Kidney epithelial cell (primary cell): ENCODE measurements at regions not wholly inside any gene's neighbourhood (a gene's known extent, or its start where the extent isn't known, plus 50 kb on each side); places are given as distances from the start of the nearest gene placed in this dataset.

Experiments
- DNase-seq: peaks from one replicate; pipeline ENCODE4 v3.0.0-alpha.2; 2010; ENCODE audit warnings: low read depth
- H3K27me3 ChIP-seq: 2 replicates; pipeline ENCODE4 v1.6.0; 2011; ENCODE audit warnings: low read length; ENCODE audit not compliant: control insufficient read depth, insufficient read depth
- H3K36me3 ChIP-seq: 2 replicates; pipeline ENCODE4 v1.5.1; 2011; ENCODE audit warnings: low read length; ENCODE audit not compliant: control insufficient read depth, insufficient read depth
- H3K4me3 ChIP-seq: 2 replicates; pipeline ENCODE4 v1.5.1; 2011; ENCODE audit warnings: low read depth, mild to moderate bottlenecking, control low read depth, low read length
- CTCF ChIP-seq: IDR thresholded peaks from 2 replicates; pipeline ENCODE4 v1.5.1; 2011; ENCODE audit warnings: mild to moderate bottlenecking, moderate library complexity, low read length, control low read depth, inconsistent platforms; ENCODE audit not compliant: insufficient read depth, poor library complexity, severe bottlenecking

- Histone ChIP-seq H3K36me3 (no peaks in the 10 kb centered on the region), H3K27me3 (no peaks in the 10 kb centered on the region), H3K4me3 (no peak overlapping the region)
- TF ChIP-seq CTCF = no peak
- DNase-seq = no peak
Observed at GRCh38 chrX:124917011-124917410, 402.7 kb upstream of the TEX13C start.

GRCh38 chrX:124925681-124926080, 394.0 kb upstream of the TEX13C start:
- H3K36me3 ChIP-seq = no peaks in the 10 kb centered on the region
- H3K4me3 ChIP-seq = no peak overlapping the region
- no peak for DNase-seq
- TF ChIP-seq CTCF = no peak
- no peaks in the 10 kb centered on the region for H3K27me3 ChIP-seq

GRCh38 chrX:124931241-124931640, 388.4 kb upstream of the TEX13C start:
- no peaks in the 10 kb centered on the region for H3K27me3 ChIP-seq

GRCh38 chrX:124931958-124932357, 387.7 kb upstream of the TEX13C start:
- Histone ChIP-seq H3K36me3 (no peaks in the 10 kb centered on the region), H3K27me3 (no peaks in the 10 kb centered on the region), H3K4me3 (no peak overlapping the region)
- DNase-seq = no peak
- no peak for TF ChIP-seq CTCF

More at GRCh38 chrX:124931241-124931640, 388.4 kb upstream of the TEX13C start:
- Histone ChIP-seq H3K4me3 (no peak overlapping the region), H3K36me3 (no peaks in the 10 kb centered on the region)
- TF ChIP-seq CTCF = no peak
- no peak for DNase-seq

- no peak overlapping the region for H3K4me3 ChIP-seq
- no peak for DNase-seq
- no peaks in the 10 kb centered on the region for H3K36me3 ChIP-seq
- H3K27me3 ChIP-seq = no peaks in the 10 kb centered on the region
- TF ChIP-seq CTCF = no peak
Observed at GRCh38 chrX:124938715-124939114, 381.0 kb upstream of the TEX13C start.

DNA sequence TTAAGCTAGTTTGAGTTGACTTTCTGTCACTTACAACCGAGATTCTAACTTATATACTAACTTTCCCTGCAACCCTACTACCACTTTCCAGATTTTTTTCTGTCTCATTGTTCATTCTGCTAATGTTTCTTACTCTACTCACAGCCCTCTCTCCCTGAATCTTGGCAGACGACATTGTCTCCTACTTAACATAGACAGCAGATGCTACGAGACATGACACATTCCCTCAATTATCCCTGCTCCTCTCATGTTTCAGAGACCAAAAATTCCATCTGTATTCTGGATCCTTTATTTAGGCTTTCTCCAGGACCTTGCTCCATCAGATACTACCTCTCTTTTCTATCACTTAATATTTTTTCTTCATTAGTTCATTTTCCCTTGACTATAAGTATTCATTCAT, 379.1 kb upstream of the TEX13C start:
- DNase-seq = no peak
- Histone ChIP-seq H3K36me3 (no peaks in the 10 kb centered on the region), H3K4me3 (no peak overlapping the region), H3K27me3 (no peaks in the 10 kb centered on the region)
- TF ChIP-seq CTCF = no peak
